GM11168 (cell line): ENCODE measurements at regions not wholly inside any gene's neighbourhood (a gene's known extent, or its start where the extent isn't known, plus 50 kb on each side); places are given as distances from the start of the nearest gene placed in this dataset.

Source experiments
- in situ Hi-C: fragments of 300-500 bp; cut with MboI; formaldehyde crosslinking; loops from one replicate; pipeline ENCODE4 v1.12.0; 2022; ENCODE audit warnings: low sequenced_read_pairs; ENCODE audit not compliant: unreplicated experiment

GRCh38 chr3:150306906-150307305 is 101.2 kb upstream of the TSC22D2 start:
- in situ Hi-C loops, result no loop called here

DNA sequence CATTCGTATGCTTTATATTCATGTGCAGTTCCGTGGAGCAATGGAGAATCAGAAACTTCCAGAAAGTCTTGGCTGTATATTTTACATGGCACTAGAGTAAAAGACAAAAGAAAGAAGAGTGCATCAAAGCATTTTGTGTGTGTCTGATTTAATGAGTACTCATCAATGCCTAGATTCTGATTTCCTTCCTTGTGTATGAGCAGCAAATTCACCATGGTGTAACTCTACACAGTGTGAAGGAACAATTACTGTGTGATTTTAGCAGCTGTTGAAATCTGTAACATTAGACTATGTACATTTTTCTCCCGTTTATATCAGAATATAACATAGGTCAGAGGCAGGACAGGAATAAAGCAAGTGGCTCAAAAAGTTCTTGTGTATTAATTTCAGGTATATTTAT is 102.0 kb upstream of the TSC22D2 start:
- in situ Hi-C loops, result no loop called here

DNA sequence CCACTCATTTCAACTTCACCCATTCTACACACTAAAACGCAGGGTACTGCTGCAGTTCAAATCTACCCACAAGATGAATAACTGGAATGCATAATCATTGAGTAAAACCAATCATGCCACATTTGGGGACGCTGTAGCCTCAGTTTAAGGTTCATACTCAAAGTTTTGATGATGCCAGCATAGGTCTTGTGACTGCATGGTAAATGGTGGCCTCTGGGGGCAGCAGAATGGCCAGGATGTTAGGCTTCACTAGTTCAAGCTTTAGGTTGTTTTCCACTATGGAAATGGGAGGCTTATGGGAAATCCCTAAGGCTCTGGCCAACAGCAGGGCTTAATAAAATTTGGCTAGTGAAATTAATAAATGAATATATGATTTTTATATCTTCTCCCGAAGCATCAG is 104.3 kb upstream of the TSC22D2 start:
- in situ Hi-C loops, result no loop called here

GRCh38 chr3:150302246-150302645 is 105.9 kb upstream of the TSC22D2 start:
- in situ Hi-C loops, result no loop called here

- in situ Hi-C loops, result no loop called here
These were observed 107.1 kb upstream of the TSC22D2 start for GRCh38 chr3:150300852-150301517.

- in situ Hi-C loops, result no loop called here
These were observed 107.7 kb upstream of the TSC22D2 start for GRCh38 chr3:150300388-150300787.

DNA sequence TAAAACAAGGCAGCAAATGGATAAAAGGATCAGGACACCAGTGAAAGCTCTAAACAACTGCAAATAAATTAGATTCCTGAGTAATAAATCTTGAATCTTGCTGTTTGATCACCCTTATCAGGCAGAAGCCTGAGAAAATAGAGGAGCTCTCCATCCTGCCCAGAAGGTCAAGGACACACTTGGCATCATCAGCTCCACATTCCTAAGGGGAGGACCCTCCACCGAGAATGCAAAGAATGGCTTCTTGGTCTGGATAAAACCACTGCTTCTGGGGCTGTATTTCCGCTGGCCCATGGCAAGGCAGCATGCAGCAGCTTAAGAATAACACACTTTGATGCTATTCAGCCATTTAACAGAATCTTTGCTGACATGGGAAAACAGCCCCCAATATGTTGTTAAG is 108.9 kb upstream of the TSC22D2 start:
- in situ Hi-C loops, result no loop called here

DNA sequence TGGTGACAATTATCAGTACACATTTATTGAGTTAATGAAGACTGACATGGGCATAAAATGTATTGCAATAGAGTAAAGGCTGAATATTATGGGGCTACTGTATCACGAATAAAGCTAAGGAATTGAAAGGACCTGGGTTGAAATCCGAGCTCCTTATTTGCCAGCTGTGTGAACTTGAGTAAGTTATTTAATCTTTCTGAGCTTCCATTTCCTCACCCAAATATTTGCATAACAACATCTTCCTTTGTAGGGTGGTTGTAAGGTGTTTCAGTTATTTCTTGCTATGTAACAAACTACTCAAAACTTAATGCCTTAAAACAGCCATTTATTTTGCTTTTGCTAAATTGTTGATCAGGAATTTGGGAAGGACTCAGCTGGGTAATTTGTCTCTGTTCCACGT is 111.1 kb upstream of the TSC22D2 start:
- in situ Hi-C loops, result no loop called here

- in situ Hi-C loops, result no loop called here
These were observed 111.9 kb upstream of the TSC22D2 start for GRCh38 chr3:150296123-150296735.

- in situ Hi-C loops, result no loop called here
These were observed 114.6 kb upstream of the TSC22D2 start for GRCh38 chr3:150293401-150294001.

DNA sequence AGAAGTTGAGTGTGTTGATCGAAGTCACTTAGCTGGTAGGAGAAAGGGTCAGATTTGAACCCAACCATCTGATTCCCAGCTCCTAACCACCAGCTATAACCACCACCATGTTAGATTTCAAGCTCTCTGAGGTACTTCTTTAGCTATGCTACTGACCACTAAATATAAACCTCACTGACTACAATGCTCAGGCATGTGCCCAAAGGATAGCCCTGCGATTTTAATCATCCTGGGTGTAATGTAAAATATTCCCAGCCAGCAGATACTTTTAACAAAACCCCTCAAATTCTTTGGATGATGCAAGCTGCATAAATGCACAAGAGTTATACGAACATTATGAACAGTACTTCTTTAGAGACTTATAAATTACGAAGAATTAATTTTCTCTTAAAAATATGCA is 115.2 kb upstream of the TSC22D2 start:
- in situ Hi-C loops, result no loop called here

DNA sequence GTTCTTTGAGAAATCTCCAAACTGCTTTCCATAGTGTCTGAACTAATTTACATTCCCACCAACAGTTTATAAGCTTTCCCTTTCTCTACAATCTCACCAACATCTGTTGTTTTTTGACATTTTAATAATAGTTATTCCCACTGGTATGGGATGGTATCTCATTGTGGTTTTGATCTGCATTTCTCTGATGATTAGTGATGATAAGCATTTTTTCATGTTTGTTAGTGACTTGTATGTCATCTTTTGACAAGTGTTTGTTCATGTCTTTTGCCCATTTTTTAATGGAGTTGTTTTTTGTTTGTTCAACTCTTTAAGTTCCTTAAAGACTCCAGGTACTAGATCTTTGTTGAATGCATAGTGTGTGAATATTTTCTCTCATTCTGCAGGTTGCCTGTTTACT is 116.6 kb upstream of the TSC22D2 start:
- in situ Hi-C loops, result no loop called here

- in situ Hi-C loops, result loop anchor here (5.0 kb wide), 1 partner anchor 211 kb away; no protein-coding TSS in a partner anchor
These were observed 121.5 kb upstream of the TSC22D2 start for GRCh38 chr3:150286390-150287147.

- in situ Hi-C loops, result loop anchor here (5.0 kb wide), 1 partner anchor 212 kb away; no protein-coding TSS in a partner anchor
These were observed 122.5 kb upstream of the TSC22D2 start for GRCh38 chr3:150285601-150286000.

- in situ Hi-C loops, result no loop called here
These were observed 129.2 kb upstream of the TSC22D2 start for GRCh38 chr3:150278843-150279381.

DNA sequence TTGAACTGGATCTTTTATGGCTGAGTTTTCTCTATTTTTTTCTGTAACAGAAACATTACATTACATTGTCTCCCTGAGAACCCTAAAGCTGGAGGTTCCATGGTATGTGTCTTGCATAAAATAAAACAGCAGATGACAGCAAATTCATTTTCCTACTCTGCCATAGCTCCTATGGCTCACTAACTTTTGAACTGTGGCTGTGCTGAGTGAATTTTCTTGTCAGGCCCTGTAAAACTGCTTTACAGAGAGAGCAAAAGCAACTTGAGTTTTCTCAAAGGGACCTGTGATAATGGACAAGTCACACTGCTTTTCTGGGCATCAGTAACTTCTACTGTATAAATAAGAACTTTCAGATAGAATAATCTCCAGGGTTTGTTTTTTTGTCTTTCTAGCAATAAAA is 129.9 kb upstream of the TSC22D2 start:
- in situ Hi-C loops, result no loop called here

DNA sequence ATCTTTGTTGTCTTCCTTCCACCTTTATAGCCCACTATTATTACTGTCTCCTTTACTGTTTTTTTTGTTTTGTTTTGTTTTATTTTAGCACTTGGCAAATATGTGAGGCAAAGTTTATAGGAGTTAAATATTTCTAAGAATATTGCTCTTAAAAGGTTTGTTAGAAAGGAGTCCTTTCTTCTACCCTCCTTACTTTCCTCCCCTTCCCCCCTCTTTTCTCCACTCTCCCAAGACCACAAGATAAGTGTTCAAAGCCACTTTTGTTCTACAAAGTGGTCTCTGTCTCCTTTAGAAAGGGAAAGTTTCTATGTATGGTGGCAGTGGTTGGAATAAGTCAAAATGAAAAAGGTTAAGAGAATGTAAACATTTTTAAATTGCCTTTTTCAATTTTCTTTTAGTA is 130.7 kb upstream of the TSC22D2 start:
- in situ Hi-C loops, result no loop called here

DNA sequence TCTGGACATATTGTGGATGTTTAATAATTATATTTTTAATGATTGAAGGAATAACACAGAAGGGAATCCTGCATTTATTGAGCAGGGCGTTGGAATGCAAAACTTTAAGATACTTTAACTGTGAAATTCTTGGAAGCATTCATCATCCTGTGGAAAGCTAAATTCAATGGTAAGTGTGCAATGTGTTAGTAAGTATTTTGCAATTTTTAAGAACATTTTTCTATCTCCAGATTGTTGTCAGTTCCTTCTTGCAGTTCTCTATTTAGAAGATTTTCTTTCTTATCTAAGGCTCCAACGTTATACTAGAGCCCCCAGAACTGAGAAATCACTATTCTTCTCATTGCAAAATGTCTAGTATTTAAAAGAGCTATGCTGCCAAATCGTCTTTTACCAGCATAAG is 132.2 kb upstream of the TSC22D2 start:
- in situ Hi-C loops, result no loop called here

DNA sequence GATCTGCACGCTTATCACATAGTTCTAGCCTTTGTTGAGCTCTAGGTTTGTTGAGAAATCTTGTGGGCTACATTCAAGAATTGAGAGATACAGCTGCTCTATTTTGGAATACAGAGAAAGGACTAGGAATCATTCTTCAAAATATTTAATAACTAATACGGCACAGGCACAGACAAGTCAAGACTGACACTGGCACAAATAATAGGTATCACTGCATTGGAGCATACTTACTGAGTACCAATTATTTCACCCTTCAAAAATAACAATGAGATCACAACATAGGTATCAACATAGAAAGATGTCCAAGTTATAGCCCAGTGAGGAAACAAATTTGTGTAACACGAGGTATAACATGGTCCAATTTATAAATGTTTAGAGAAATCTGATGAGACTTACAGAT is 133.7 kb upstream of the TSC22D2 start:
- in situ Hi-C loops, result no loop called here

DNA sequence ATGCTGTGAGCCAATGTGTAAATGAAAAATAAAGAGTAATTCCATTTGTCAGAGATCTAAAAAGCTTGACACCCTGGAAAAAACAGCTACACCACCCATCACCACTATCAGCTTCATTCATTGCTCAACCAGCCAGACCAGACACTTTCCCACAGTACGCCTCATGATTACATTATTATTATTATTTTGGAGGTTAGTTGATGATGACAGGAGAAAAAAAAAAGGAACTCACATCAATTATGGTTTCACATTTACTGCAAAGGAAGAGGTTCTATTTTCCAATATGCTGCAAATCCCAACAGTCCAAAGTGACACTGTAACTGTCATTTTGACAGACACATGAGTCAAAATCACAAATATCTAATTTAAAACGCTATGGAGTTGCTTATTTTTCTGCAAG is 134.7 kb upstream of the TSC22D2 start:
- in situ Hi-C loops, result no loop called here

DNA sequence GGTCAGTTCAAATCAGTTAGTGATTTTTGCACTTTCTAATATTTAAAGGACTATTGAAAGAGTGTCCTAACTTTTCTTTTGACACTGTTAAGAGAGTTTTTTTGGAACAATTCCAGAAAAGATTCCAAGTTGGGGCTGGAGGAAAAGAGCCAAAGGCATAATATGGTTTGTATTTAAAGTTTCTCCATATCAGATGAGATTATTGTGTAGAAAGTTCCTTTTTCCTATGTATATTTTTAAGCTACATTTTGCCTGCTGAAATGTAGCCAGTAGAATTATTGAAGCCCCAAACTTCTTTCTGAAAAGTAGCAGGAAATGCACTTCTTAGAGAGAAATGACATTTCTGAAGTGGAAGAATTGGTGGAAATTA is 136.5 kb upstream of the TSC22D2 start:
- in situ Hi-C loops, result no loop called here
